ENCODE measurements at regions not wholly inside any gene's neighbourhood (a gene's known extent, or its start where the extent isn't known, plus 50 kb on each side); places are given as distances from the start of the nearest gene placed in this dataset.

DNA sequence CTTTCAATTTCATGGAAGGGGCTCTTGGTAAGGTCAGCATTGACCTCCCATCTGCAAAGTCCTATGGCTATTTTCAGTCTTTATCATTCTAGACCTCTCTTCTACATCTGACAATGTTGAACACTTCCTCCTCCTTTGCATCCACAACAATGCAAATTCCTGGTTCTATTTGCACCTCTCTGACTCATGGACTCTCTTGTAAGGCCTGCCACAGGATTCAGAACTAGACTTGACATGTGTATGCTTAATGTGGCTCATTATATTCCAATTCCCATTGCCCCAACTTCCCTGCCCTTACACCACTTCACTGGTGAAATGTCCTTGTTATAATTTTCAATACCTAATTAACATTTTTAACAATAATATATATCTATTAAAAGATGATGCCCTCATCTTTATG is 314.3 kb upstream of the FGF13 start:
- Histone ChIP-seq H3K9me3 (ENCODE audit: control insufficient read depth, low read depth, low read length) (no peaks in the 10 kb centered on the region), H4K5ac (ENCODE audit: insufficient read length, low read depth, low read length) (no peak overlapping the region)

More for the DNA sequence above, 314.3 kb upstream of the FGF13 start:
- no peak overlapping the region for H3K18ac ChIP-seq (ENCODE audit: insufficient read length, low read depth, low read length)
- TF ChIP-seq, protein P1, sequence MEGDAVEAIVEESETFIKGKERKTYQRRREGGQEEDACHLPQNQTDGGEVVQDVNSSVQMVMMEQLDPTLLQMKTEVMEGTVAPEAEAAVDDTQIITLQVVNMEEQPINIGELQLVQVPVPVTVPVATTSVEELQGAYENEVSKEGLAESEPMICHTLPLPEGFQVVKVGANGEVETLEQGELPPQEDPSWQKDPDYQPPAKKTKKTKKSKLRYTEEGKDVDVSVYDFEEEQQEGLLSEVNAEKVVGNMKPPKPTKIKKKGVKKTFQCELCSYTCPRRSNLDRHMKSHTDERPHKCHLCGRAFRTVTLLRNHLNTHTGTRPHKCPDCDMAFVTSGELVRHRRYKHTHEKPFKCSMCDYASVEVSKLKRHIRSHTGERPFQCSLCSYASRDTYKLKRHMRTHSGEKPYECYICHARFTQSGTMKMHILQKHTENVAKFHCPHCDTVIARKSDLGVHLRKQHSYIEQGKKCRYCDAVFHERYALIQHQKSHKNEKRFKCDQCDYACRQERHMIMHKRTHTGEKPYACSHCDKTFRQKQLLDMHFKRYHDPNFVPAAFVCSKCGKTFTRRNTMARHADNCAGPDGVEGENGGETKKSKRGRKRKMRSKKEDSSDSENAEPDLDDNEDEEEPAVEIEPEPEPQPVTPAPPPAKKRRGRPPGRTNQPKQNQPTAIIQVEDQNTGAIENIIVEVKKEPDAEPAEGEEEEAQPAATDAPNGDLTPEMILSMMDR (conservative IDR thresholded peaks at IDR 0.05): no peak
- H2AFZ ChIP-seq (ENCODE audit: low read length): no peak overlapping the region
- H2BK120ac ChIP-seq (ENCODE audit: low read depth, low read length, poor library complexity, severe bottlenecking): no peak overlapping the region
- H3K14ac ChIP-seq (ENCODE audit: insufficient read depth, low read length): no peak overlapping the region
- no peak overlapping the region for H2BK15ac ChIP-seq (ENCODE audit: low read depth, low read length)
- Mint-ChIP-seq H3K4me1 (no peaks in the 10 kb centered on the region), H3K36me3 (ENCODE audit: insufficient read depth in 1 of 3, low read depth in 3 of 3) (no peaks in the 10 kb centered on the region), H3K9me3 (peaks cover 0 to 14% of the 10 kb centered on the region in 2 experiments; a peak in 2 of 5 replicates), H3K27ac (no peak overlapping the region), H3K27me3 (ENCODE audit: low read depth) (no peaks in the 10 kb centered on the region), H3K4me3 (no peak overlapping the region)
- no peak overlapping the region for H2BK12ac ChIP-seq (ENCODE audit: insufficient read length, low read depth, low read length)
- H3K56ac ChIP-seq (ENCODE audit: insufficient read length, low read depth, low read length): no peak overlapping the region
- no peaks in the 10 kb centered on the region for H4K20me1 ChIP-seq (ENCODE audit: control insufficient read depth, insufficient read depth, insufficient read length)
- DNase-seq: no peak
- H2BK5ac ChIP-seq (ENCODE audit: insufficient read length, low read length): no peak overlapping the region
- H3K27me3 ChIP-seq (ENCODE audit: insufficient read depth, low read length): no peaks in the 10 kb centered on the region
- no peaks in the 10 kb centered on the region for H3K4me1 ChIP-seq (ENCODE audit: insufficient read depth, low read length)
- H3K4me2 ChIP-seq (ENCODE audit: insufficient read depth, insufficient read length, low read length): no peak overlapping the region
- no peaks in the 10 kb centered on the region for H3K79me2 ChIP-seq (ENCODE audit: insufficient read depth, low read length)
- no peak overlapping the region for H2AK5ac ChIP-seq (ENCODE audit: insufficient read length, low read length)
- H3K79me1 ChIP-seq (ENCODE audit: insufficient read depth, low read depth, low read length, poor library complexity, severe bottlenecking): no peaks in the 10 kb centered on the region
- H3K4ac ChIP-seq (ENCODE audit: low read depth, low read length): no peak overlapping the region
- no peak overlapping the region for H4K8ac ChIP-seq (replicated peaks; ENCODE audit: insufficient read length, low read depth, low read length)
- H2BK20ac ChIP-seq (ENCODE audit: low read depth, low read length, poor library complexity, severe bottlenecking): no peak overlapping the region
- H3K27ac ChIP-seq (ENCODE audit: insufficient read length, low read depth, low read length): no peak overlapping the region
- no peak overlapping the region for H3T11ph ChIP-seq (ENCODE audit: low read length)
- no peaks in the 10 kb centered on the region for H3K23me2 ChIP-seq (ENCODE audit: insufficient read length, low read depth, low read length, poor library complexity, severe bottlenecking)
- no peak overlapping the region for H4K91ac ChIP-seq (ENCODE audit: insufficient read length, low read depth, low read length)
- H3K23ac ChIP-seq (ENCODE audit: insufficient read length, low read depth, low read length): no peak overlapping the region
- H3K9ac ChIP-seq (ENCODE audit: extremely low read depth, insufficient read length, low read length): no peak overlapping the region
